Liver (tissue), 8 donors: ENCODE measurements at regions not wholly inside any gene's neighbourhood (a gene's known extent, or its start where the extent isn't known, plus 50 kb on each side); places are given as distances from the start of the nearest gene placed in this dataset.

ENCODE experiments used
- DNase-seq: peaks from one replicate; pipeline ENCODE4 v3.0.0-alpha.2; 2017; ENCODE audit warnings: low spot score
- H3K27ac ChIP-seq, 2 donors: one replicate each; pipeline ENCODE4 v1.7.0; 2013; ENCODE audit warnings: inconsistent platforms in 2 of 2, low read length in 2 of 2, control low read depth in 1 of 2, low read depth in 1 of 2, mild to moderate bottlenecking in 1 of 2
- H3K27me3 ChIP-seq, 4 donors: one replicate each; pipeline versions ENCODE4 v1.6.1 to v1.7.0; 2013; ENCODE audit warnings: low read length in 3 of 4, inconsistent platforms in 1 of 4, mild to moderate bottlenecking in 1 of 4, moderate library complexity in 1 of 4; ENCODE audit not compliant: control insufficient read depth in 4 of 4, insufficient read depth in 4 of 4
- H3K36me3 ChIP-seq, 4 donors: one replicate each; pipeline versions ENCODE4 v1.6.1 to v1.7.0; 2013; ENCODE audit warnings: low read length in 3 of 4, mild to moderate bottlenecking in 3 of 4, low read depth in 1 of 4, moderate library complexity in 1 of 4; ENCODE audit not compliant: control insufficient read depth in 4 of 4, insufficient read depth in 3 of 4
- H3K4me1 ChIP-seq, 4 donors: one replicate each; pipeline versions ENCODE4 v1.6.1 to v1.7.0; 2013; ENCODE audit warnings: low read length in 3 of 4, mild to moderate bottlenecking in 3 of 4, moderate library complexity in 1 of 4; ENCODE audit not compliant: control insufficient read depth in 4 of 4, insufficient read depth in 4 of 4
- H3K4me3 ChIP-seq, 3 donors: one replicate each; pipeline versions ENCODE4 v1.6.1 to v1.7.0; 2013; ENCODE audit warnings: low read length in 3 of 3, control low read depth in 1 of 3, low read depth in 1 of 3, mild to moderate bottlenecking in 1 of 3
- H3K9ac ChIP-seq, 2 donors: one replicate each; pipeline ENCODE4 v1.7.0; 2013; ENCODE audit warnings: low read length in 2 of 2, mild to moderate bottlenecking in 2 of 2, moderate library complexity in 2 of 2, control low read depth in 1 of 2, low read depth in 1 of 2
- H3K9me3 ChIP-seq, 4 donors: one replicate each; pipeline versions ENCODE4 v1.6.1 to v1.7.0; 2013; ENCODE audit warnings: low read length in 3 of 4; ENCODE audit not compliant: control insufficient read depth in 4 of 4
- EGR1 ChIP-seq, 2 donors: IDR thresholded peaks; 2 replicates each; pipeline ENCODE4 v1.6.1; 2016 to 2018; ENCODE audit warnings: antibody characterized with exemption in 2 of 2, low read depth in 2 of 2
- FOXA2 ChIP-seq: IDR thresholded peaks from 2 replicates; pipeline ENCODE4 v1.6.1; 2016; ENCODE audit warnings: antibody characterized with exemption
- GABPA ChIP-seq, 2 donors: IDR thresholded peaks in 1 of 2; conservative IDR thresholded peaks in 1 of 2; 2 replicates each; pipeline ENCODE4 v1.6.1; 2016; ENCODE audit warnings: antibody characterized with exemption in 2 of 2, mild to moderate bottlenecking in 1 of 2, moderate library complexity in 1 of 2
- HNF4A ChIP-seq, 2 donors: conservative IDR thresholded peaks; 2 replicates each; pipeline ENCODE4 v1.6.1; 2016; ENCODE audit warnings: antibody characterized with exemption in 2 of 2, mild to moderate bottlenecking in 2 of 2
- HNF4G ChIP-seq: IDR thresholded peaks from 2 replicates; pipeline ENCODE4 v1.6.1; 2016; ENCODE audit warnings: antibody characterized with exemption
- JUND ChIP-seq, 2 donors: IDR thresholded peaks; 2 replicates each; pipeline ENCODE4 v1.6.1; 2016; ENCODE audit warnings: antibody characterized with exemption in 2 of 2
- NR2F2 ChIP-seq: IDR thresholded peaks from 2 replicates; pipeline ENCODE4 v1.6.1; 2016; ENCODE audit warnings: antibody characterized with exemption
- RAD21 ChIP-seq, 2 donors: IDR thresholded peaks; 2 replicates each; pipeline ENCODE4 v1.6.1; 2016; ENCODE audit warnings: antibody characterized with exemption in 2 of 2, mild to moderate bottlenecking in 2 of 2
- RXRA ChIP-seq, 2 donors: IDR thresholded peaks; 2 replicates each; pipeline ENCODE4 v1.6.1; 2017 to 2018; ENCODE audit warnings: antibody characterized with exemption in 2 of 2, mild to moderate bottlenecking in 1 of 2
- SP1 ChIP-seq: IDR thresholded peaks from 2 replicates; pipeline ENCODE4 v1.6.1; 2018; ENCODE audit warnings: antibody characterized with exemption, mild to moderate bottlenecking
- TAF1 ChIP-seq: conservative IDR thresholded peaks from 2 replicates; pipeline ENCODE4 v1.6.1; 2016; ENCODE audit warnings: antibody characterized with exemption, mild to moderate bottlenecking
- YY1 ChIP-seq: IDR thresholded peaks from 2 replicates; pipeline ENCODE4 v1.6.1; 2016; ENCODE audit warnings: antibody characterized with exemption, mild to moderate bottlenecking
- WGBS: extraction: QIAGEN DNeasy Blood & Tissue Kit; methylation state at CpG from one replicate; pipeline ENCODE4 v1.1.7; 2013; 5-methylcytosine and 5-hydroxymethylcytosine counted together
- TF ChIP-seq, protein P1 (sequence below): IDR thresholded peaks from 2 replicates; pipeline ENCODE4 v1.6.1; 2016; ENCODE audit warnings: antibody characterized with exemption
- TF ChIP-seq, protein P2 (sequence below): IDR thresholded peaks from 2 replicates; pipeline ENCODE4 v1.6.1; 2016; ENCODE audit warnings: antibody characterized with exemption
- TF ChIP-seq, protein P3 (sequence below): fragments of 150-350 bp; IDR thresholded peaks from 2 replicates; pipeline ENCODE4 v1.5.1; 2017; ENCODE audit warnings: improper control_type of control experiment, low read depth, low read length; ENCODE audit not compliant: missing input control
- TF ChIP-seq, protein P4 (sequence below): IDR thresholded peaks from 2 replicates; pipeline ENCODE4 v1.6.1; 2016; ENCODE audit warnings: antibody characterized with exemption
- donor health status: healthy.
- donor health status: healthy.
- donor health status: healthy.
- donor health status: healthy.
- donor health status: healthy.

DNA sequence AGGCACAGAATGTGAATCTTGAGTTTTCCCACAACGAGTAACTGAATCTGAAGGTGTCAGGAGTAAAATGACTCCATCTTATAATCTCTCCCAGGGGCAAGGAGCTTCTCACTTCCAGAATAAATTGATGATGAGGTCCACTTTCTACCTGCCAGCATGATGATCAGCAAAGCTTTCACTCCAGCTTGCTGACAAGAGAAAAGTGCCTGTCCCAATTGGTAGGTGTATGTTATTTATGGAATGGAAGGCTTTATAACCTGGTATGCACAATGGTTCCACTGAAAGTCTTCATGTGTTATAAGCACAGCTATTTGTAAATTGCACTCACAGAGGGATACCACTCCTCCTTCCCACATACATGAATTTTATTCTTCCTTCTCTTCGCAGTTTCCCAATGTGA lies 401.0 kb upstream of the UBE2E3 start:
- no peak for TF ChIP-seq FOXA2
- no peak for TF ChIP-seq EGR1 (IDR thresholded peaks at IDR 0.05; ENCODE audit: low read depth in 2 of 2)
- TF ChIP-seq GABPA (IDR thresholded peaks at IDR 0.05 in 1 of 2, conservative IDR thresholded peaks at IDR 0.05 in 1 of 2) = no peak
- TF ChIP-seq RAD21 (IDR thresholded peaks at IDR 0.05) = no peak
- TF ChIP-seq, protein P1, sequence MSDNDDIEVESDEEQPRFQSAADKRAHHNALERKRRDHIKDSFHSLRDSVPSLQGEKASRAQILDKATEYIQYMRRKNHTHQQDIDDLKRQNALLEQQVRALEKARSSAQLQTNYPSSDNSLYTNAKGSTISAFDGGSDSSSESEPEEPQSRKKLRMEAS = no peak
- TF ChIP-seq JUND (IDR thresholded peaks at IDR 0.05) = no peak
- TF ChIP-seq NR2F2 = no peak
- TF ChIP-seq, protein P2, sequence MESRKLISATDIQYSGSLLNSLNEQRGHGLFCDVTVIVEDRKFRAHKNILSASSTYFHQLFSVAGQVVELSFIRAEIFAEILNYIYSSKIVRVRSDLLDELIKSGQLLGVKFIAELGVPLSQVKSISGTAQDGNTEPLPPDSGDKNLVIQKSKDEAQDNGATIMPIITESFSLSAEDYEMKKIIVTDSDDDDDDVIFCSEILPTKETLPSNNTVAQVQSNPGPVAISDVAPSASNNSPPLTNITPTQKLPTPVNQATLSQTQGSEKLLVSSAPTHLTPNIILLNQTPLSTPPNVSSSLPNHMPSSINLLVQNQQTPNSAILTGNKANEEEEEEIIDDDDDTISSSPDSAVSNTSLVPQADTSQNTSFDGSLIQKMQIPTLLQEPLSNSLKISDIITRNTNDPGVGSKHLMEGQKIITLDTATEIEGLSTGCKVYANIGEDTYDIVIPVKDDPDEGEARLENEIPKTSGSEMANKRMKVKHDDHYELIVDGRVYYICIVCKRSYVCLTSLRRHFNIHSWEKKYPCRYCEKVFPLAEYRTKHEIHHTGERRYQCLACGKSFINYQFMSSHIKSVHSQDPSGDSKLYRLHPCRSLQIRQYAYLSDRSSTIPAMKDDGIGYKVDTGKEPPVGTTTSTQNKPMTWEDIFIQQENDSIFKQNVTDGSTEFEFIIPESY = no peak
- TF ChIP-seq YY1 = no peak
- TF ChIP-seq HNF4G = no peak
- TF ChIP-seq, protein P3, sequence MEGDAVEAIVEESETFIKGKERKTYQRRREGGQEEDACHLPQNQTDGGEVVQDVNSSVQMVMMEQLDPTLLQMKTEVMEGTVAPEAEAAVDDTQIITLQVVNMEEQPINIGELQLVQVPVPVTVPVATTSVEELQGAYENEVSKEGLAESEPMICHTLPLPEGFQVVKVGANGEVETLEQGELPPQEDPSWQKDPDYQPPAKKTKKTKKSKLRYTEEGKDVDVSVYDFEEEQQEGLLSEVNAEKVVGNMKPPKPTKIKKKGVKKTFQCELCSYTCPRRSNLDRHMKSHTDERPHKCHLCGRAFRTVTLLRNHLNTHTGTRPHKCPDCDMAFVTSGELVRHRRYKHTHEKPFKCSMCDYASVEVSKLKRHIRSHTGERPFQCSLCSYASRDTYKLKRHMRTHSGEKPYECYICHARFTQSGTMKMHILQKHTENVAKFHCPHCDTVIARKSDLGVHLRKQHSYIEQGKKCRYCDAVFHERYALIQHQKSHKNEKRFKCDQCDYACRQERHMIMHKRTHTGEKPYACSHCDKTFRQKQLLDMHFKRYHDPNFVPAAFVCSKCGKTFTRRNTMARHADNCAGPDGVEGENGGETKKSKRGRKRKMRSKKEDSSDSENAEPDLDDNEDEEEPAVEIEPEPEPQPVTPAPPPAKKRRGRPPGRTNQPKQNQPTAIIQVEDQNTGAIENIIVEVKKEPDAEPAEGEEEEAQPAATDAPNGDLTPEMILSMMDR = no peak
- no peak for TF ChIP-seq SP1
- no peak for TF ChIP-seq TAF1
- TF ChIP-seq, protein P4, sequence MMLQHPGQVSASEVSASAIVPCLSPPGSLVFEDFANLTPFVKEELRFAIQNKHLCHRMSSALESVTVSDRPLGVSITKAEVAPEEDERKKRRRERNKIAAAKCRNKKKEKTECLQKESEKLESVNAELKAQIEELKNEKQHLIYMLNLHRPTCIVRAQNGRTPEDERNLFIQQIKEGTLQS = no peak
- no peak for TF ChIP-seq RXRA (IDR thresholded peaks at IDR 0.05)
- H3K4me1 ChIP-seq = no peaks in the 10 kb centered on the region
- no peaks in the 10 kb centered on the region for H3K36me3 ChIP-seq
- peaks cover 0 to 5% (median 0%) of the 10 kb centered on the region in 4 donors for H3K27me3 ChIP-seq
- H3K27ac ChIP-seq = no peak overlapping the region
- 62% methylated on average over 2 of the region's 2 CpGs for WGBS
- H3K4me3 ChIP-seq = no peak overlapping the region
- no peak for DNase-seq
- H3K9me3 ChIP-seq = no peaks in the 10 kb centered on the region
- H3K9ac ChIP-seq = no peak overlapping the region

DNA sequence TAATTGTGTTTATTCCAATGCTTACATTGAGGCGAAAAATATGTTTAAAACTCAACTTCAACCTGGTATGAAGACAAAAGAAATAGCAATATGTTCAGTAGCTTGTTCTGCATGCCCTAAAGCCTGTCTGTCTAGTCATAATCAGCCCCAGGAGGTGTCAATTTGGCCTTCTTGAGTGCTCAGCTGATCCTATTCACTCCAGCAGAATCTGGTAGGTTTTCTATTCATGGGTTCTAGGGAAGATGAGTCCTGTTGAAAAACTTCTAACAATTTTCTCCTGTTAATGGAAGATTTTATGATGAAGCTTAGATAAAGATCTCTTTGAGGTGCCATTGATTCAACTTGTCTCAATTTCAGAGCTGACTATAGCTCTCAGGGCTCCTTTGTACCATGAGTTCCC lies 402.0 kb upstream of the UBE2E3 start:
- H3K4me3 ChIP-seq = no peak overlapping the region
- no peak overlapping the region for H3K9ac ChIP-seq
- no peaks in the 10 kb centered on the region for H3K36me3 ChIP-seq
- WGBS = 90% methylated on average over 1 of the region's 1 CpG
- peaks cover 0 to 5% (median 0%) of the 10 kb centered on the region in 4 donors for H3K27me3 ChIP-seq
- H3K27ac ChIP-seq = no peak overlapping the region
- no peaks in the 10 kb centered on the region for H3K4me1 ChIP-seq
- no peaks in the 10 kb centered on the region for H3K9me3 ChIP-seq
- DNase-seq = no peak
- TF ChIP-seq HNF4A (conservative IDR thresholded peaks at IDR 0.05) (no peak), SP1 (no peak)

DNA sequence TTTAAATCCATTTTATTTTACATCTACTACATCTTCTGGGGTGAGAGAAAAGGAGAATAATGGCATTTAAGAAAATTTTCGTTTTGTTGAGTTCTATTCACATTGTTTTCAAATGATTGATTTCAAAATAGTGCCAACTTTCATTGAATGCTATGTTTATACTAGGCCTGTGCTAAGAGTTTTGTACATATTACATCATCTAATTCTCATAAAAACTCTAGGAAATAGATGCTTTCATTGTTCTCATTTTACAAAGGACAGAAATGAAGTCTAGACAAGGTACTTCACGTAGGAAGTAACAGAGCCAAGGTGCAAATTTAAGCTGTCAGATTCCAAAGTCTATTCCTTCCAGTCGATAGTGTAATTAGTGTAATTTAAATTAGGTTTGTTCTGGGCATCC lies 402.8 kb upstream of the UBE2E3 start:
- Histone ChIP-seq H3K9me3 (no peaks in the 10 kb centered on the region), H3K36me3 (no peaks in the 10 kb centered on the region), H3K4me3 (no peak overlapping the region), H3K27ac (no peak overlapping the region), H3K9ac (no peak overlapping the region), H3K4me1 (no peaks in the 10 kb centered on the region), H3K27me3 (peaks cover 0 to 5% (median 0%) of the 10 kb centered on the region in 4 donors)
- DNase-seq = no peak
- 56% methylated on average over 3 of the region's 3 CpGs for WGBS
- TF ChIP-seq HNF4G = no peak
- TF ChIP-seq, protein P3 = no peak
- no peak for TF ChIP-seq SP1
- no peak for TF ChIP-seq RAD21 (IDR thresholded peaks at IDR 0.05)
- TF ChIP-seq YY1 = no peak
- TF ChIP-seq, protein P1 = no peak
- no peak for TF ChIP-seq FOXA2
- no peak for TF ChIP-seq RXRA (IDR thresholded peaks at IDR 0.05)
- TF ChIP-seq NR2F2 = no peak
- TF ChIP-seq TAF1 = no peak
- TF ChIP-seq, protein P4 = no peak
- no peak for TF ChIP-seq EGR1 (IDR thresholded peaks at IDR 0.05; ENCODE audit: low read depth in 2 of 2)
- TF ChIP-seq, protein P2 = no peak
- no peak for TF ChIP-seq JUND (IDR thresholded peaks at IDR 0.05)
- no peak for TF ChIP-seq HNF4A (conservative IDR thresholded peaks at IDR 0.05)
